Left cardiac atrium (tissue), 4 donors: ENCODE measurements at regions not wholly inside any gene's neighbourhood (a gene's known extent, or its start where the extent isn't known, plus 50 kb on each side); places are given as distances from the start of the nearest gene placed in this dataset.
"Not testable (repeated sequence)": the region's sequence is repeated elsewhere in the genome, so short reads cannot be mapped to it uniquely, and the experiment has no call there.

Experiments
- ATAC-seq, 2 donors: fragments of 200-7000 bp; cut with Tn5 transposase; one replicate each; pipeline ENCODE4 v1.9.1; 2020; ENCODE audit warnings: mild to moderate bottlenecking in 2 of 2, moderate library complexity in 2 of 2
- DNase-seq: peaks from one replicate; pipeline ENCODE4 v3.0.0-alpha.2; 2020
- intact Hi-C, 2 donors: fragments of 100-400 bp; cut with DNase I; formaldehyde crosslinking; loops; one replicate each; pipeline versions ENCODE4 v1.14.1 to v1.15.1; 2022 to 2023
- donor health status: DM: no; HTN: yes; CAD: no.
- donor health status: DM: no; HTN: yes; CAD: no; lungs with severe emphysema.
- donor health status: DM: yes; HTN: yes; CAD: no.
- donor health status: Dilated cardiomyopathy.

GRCh38 chr14:18656627-18657026 lies 55.7 kb downstream of the OR11H12 start:
- ATAC-seq = no peak
- intact Hi-C loops = no loop called here

DNA sequence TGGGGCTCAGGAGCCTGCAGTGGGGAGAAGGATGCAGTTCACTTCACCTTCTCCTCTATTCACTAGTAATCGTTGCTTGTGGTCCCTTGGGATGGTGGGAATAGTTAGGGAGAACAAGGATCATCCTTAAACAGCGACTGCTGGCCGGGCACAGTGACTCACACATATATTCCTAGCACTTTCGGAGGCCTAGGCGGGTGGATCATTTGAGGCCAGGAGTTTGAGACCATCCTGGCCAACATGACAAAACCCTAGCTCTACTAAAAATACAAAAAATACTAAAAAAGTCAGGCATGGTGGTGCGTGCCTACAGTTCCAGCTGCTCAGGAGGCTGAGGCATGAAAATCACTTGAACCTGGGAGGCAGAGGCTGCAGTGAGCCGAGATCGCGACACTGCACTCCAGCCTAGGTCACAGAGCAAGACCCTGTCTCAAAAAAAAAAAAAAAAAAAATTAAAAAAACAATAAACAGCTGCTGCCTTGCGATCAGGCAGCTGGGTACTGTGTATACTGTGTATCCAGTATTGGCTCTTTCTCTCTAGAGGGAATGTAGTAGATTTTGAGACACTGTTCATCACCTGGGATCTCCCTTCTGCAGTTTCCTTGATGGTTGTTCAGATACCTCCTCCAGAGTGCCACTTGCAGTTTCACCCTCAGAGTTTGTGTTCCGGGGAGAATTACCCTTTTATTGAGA lies 59.1 kb downstream of the OR11H12 start:
- peak in 1 of 2 donors; percentile 48 for ATAC-seq
- intact Hi-C loops, DNase-seq: not testable (repeated sequence)

More at GRCh38 chr14:18656627-18657026, 55.7 kb downstream of the OR11H12 start:
- DNase-seq = no peak

DNA sequence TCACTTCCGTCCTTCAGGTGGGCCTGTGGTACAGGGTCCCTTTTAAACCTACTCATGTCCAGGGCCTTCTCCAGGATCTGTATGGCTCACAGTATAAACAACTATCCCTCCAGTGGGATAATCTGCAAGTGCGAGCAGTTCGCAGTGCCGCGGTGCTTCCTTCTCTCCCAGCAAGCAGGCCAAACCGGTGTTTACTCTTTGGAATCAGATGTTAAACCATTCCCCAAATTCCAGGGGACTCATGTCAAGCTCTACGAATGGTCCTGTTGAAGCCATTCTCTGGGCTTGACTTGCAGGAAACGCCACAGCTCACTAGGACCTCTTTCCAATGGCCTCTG lies 59.6 kb downstream of the OR11H12 start:
- peak in 1 of 2 donors; percentile 23 for ATAC-seq
- DNase-seq = no peak
- intact Hi-C loops = no loop called here

GRCh38 chr14:18667843-18668242 lies 66.9 kb downstream of the OR11H12 start:
- DNase-seq, intact Hi-C loops, ATAC-seq: not testable (repeated sequence)

- intact Hi-C loops = no loop called here
- ATAC-seq (no peak), DNase-seq (no peak)
These were observed 87.4 kb downstream of the OR11H12 start for GRCh38 chr14:18688346-18688745.
